ENCODE measurements at regions not wholly inside any gene's neighbourhood (a gene's known extent, or its start where the extent isn't known, plus 50 kb on each side); places are given as distances from the start of the nearest gene placed in this dataset.
"Not testable (repeated sequence)": the region's sequence is repeated elsewhere in the genome, so short reads cannot be mapped to it uniquely, and the experiment has no call there.

GRCh38 chr18:27298214-27298804 is 113.2 kb upstream of the CHST9 start:
- H3K4me3 ChIP-seq (ENCODE audit: low read depth, low read length), result no peak overlapping the region
- TF ChIP-seq CTCF (IDR thresholded peaks at IDR 0.05; ENCODE audit: insufficient read depth, low read depth, low read length, missing control alignments), result no peak
- no peak for DNase-seq (ENCODE audit: low read depth)

GRCh38 chr18:27285973-27286562 is 101.0 kb upstream of the CHST9 start:
- not testable (repeated sequence) for DNase-seq (ENCODE audit: low read depth)

GRCh38 chr18:27278131-27278530 is 93.0 kb upstream of the CHST9 start:
- TF ChIP-seq CTCF (IDR thresholded peaks at IDR 0.05; ENCODE audit: insufficient read depth, low read depth, low read length, missing control alignments), result no peak
- no peak overlapping the region for H3K4me3 ChIP-seq (ENCODE audit: low read depth, low read length)
- DNase-seq (ENCODE audit: low read depth), result no peak

More at GRCh38 chr18:27285973-27286562, 101.0 kb upstream of the CHST9 start:
- H3K4me3 ChIP-seq (ENCODE audit: low read depth, low read length), result not testable (repeated sequence)

GRCh38 chr18:27277554-27277953 is 92.4 kb upstream of the CHST9 start:
- no peak for DNase-seq (ENCODE audit: low read depth)
- no peak for TF ChIP-seq CTCF (IDR thresholded peaks at IDR 0.05; ENCODE audit: insufficient read depth, low read depth, low read length, missing control alignments)
- no peak overlapping the region for H3K4me3 ChIP-seq (ENCODE audit: low read depth, low read length)

- H3K4me3 ChIP-seq (ENCODE audit: low read depth, low read length), result no peak overlapping the region
- DNase-seq (ENCODE audit: low read depth), result no peak
- no peak for TF ChIP-seq CTCF (IDR thresholded peaks at IDR 0.05; ENCODE audit: insufficient read depth, low read depth, low read length, missing control alignments)
Observed at GRCh38 chr18:27276886-27277285, 91.8 kb upstream of the CHST9 start.

GRCh38 chr18:27276479-27276878 is 91.4 kb upstream of the CHST9 start:
- no peak for TF ChIP-seq CTCF (IDR thresholded peaks at IDR 0.05; ENCODE audit: insufficient read depth, low read depth, low read length, missing control alignments)
- no peak overlapping the region for H3K4me3 ChIP-seq (ENCODE audit: low read depth, low read length)
- no peak for DNase-seq (ENCODE audit: low read depth)

GRCh38 chr18:27274901-27275300 is 89.8 kb upstream of the CHST9 start:
- no peak for DNase-seq (ENCODE audit: low read depth)
- H3K4me3 ChIP-seq (ENCODE audit: low read depth, low read length), result no peak overlapping the region
- TF ChIP-seq CTCF (IDR thresholded peaks at IDR 0.05; ENCODE audit: insufficient read depth, low read depth, low read length, missing control alignments), result no peak
